ENCODE measurements at regions not wholly inside any gene's neighbourhood (a gene's known extent, or its start where the extent isn't known, plus 50 kb on each side); places are given as distances from the start of the nearest gene placed in this dataset.
"Not testable (repeated sequence)": the region's sequence is repeated elsewhere in the genome, so short reads cannot be mapped to it uniquely, and the experiment has no call there.

DNA sequence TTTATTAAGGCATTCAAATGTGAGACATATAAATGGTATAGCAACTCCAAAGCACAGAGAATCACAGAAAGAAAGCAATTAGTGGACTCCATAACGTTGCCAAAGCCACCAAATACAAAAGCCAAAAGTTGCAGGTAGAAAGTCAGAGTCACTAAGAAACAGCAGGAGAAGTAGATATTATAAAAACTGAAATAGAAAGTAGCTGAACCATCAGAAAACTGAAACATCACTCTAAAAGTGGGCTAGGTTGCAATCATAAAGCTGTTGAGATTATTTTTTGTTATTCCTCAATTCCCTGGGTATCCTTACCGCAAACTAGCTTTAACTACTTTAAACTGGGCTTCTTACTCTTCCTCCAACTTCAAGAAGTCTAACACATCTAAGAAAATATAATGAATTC, 108.1 kb upstream of the ARRDC3 start:
- TF ChIP-seq, protein P1, sequence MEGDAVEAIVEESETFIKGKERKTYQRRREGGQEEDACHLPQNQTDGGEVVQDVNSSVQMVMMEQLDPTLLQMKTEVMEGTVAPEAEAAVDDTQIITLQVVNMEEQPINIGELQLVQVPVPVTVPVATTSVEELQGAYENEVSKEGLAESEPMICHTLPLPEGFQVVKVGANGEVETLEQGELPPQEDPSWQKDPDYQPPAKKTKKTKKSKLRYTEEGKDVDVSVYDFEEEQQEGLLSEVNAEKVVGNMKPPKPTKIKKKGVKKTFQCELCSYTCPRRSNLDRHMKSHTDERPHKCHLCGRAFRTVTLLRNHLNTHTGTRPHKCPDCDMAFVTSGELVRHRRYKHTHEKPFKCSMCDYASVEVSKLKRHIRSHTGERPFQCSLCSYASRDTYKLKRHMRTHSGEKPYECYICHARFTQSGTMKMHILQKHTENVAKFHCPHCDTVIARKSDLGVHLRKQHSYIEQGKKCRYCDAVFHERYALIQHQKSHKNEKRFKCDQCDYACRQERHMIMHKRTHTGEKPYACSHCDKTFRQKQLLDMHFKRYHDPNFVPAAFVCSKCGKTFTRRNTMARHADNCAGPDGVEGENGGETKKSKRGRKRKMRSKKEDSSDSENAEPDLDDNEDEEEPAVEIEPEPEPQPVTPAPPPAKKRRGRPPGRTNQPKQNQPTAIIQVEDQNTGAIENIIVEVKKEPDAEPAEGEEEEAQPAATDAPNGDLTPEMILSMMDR (IDR thresholded peaks at IDR 0.05) = no peak
- intact Hi-C loops (cut with micrococcal nuclease) = no loop called here
- CTCF ChIA-PET = interaction anchor here (0.8 to 1.1 kb wide), 4 partner anchors 10 to 72 kb away, joined by 3 read pairs; no protein-coding TSS in a partner anchor
- H3K27me3 Mint-ChIP-seq = no peaks in the 10 kb centered on the region
- ATAC-seq (no peak), DNase-seq (no peak)
- no peak overlapping the region for H3K4me3 Mint-ChIP-seq
- no peak overlapping the region for H3K27ac Mint-ChIP-seq
- no peaks in the 10 kb centered on the region for H3K9me3 Mint-ChIP-seq
- H3K36me3 Mint-ChIP-seq (ENCODE audit: low read depth) = no peaks in the 10 kb centered on the region
- H3K4me1 Mint-ChIP-seq (ENCODE audit: low read depth) = peaks cover 27% of the 10 kb centered on the region
- POLR2A ChIA-PET = no interaction called here

GRCh38 chr5:91490316-91490715, 107.2 kb upstream of the ARRDC3 start:
- TF ChIP-seq, protein P1 (IDR thresholded peaks at IDR 0.05) = no peak
- Mint-ChIP-seq H3K27ac (no peak overlapping the region), H3K4me3 (no peak overlapping the region), H3K36me3 (ENCODE audit: low read depth) (no peaks in the 10 kb centered on the region), H3K4me1 (ENCODE audit: low read depth) (peaks cover 27% of the 10 kb centered on the region), H3K27me3 (no peaks in the 10 kb centered on the region), H3K9me3 (no peaks in the 10 kb centered on the region)
- intact Hi-C loops (cut with micrococcal nuclease) = no loop called here
- DNase-seq (no peak), ATAC-seq (no peak)
- POLR2A ChIA-PET = no interaction called here
- CTCF ChIA-PET = interaction anchor here (0.9 kb wide), 1 partner anchor 9 kb away, joined by 3 read pairs; no protein-coding TSS in a partner anchor

DNA sequence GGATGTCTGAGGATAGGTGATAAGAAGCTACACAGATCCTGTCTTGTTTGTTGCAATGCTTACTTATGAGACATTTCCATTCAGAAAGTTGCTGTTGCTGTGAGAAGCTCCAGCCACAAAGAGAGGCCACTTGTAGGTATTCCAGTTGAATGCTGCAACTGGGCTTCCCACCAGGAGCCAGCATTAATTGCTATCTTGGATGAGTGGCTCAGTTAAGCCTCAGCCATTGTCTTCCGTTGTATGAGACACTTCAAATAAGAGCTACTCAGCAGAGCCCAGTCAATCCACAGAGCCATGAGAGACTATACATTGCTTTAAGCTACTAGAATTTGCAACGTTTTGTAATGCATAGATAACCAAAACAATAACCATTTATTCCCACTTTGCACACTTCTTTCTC, 104.3 kb upstream of the ARRDC3 start:
- no peaks in the 10 kb centered on the region for H3K36me3 Mint-ChIP-seq (ENCODE audit: low read depth)
- no peak overlapping the region for H3K4me3 Mint-ChIP-seq
- no peak for ATAC-seq
- TF ChIP-seq, protein P1 (IDR thresholded peaks at IDR 0.05) = no peak
- DNase-seq = no peak
- H3K27ac Mint-ChIP-seq = no peak overlapping the region
- POLR2A ChIA-PET = no interaction called here
- H3K27me3 Mint-ChIP-seq = no peaks in the 10 kb centered on the region
- intact Hi-C loops (cut with micrococcal nuclease) = no loop called here
- H3K4me1 Mint-ChIP-seq (ENCODE audit: low read depth) = peaks cover 10% of the 10 kb centered on the region
- CTCF ChIA-PET = interaction anchor here (2.5 kb wide), 1 partner anchor 12 kb away, joined by 8 read pairs; no protein-coding TSS in a partner anchor
- no peaks in the 10 kb centered on the region for H3K9me3 Mint-ChIP-seq

GRCh38 chr5:91486638-91487037, 103.5 kb upstream of the ARRDC3 start:
- Mint-ChIP-seq H3K4me1 (ENCODE audit: low read depth) (peaks cover 5% of the 10 kb centered on the region), H3K27me3 (no peaks in the 10 kb centered on the region), H3K9me3 (no peaks in the 10 kb centered on the region), H3K36me3 (ENCODE audit: low read depth) (no peaks in the 10 kb centered on the region), H3K4me3 (no peak overlapping the region), H3K27ac (no peak overlapping the region)
- CTCF ChIA-PET = interaction anchor here (1.1 to 2.5 kb wide), 2 partner anchors 11 to 13 kb away, joined by 4 to 8 read pairs; no protein-coding TSS in a partner anchor
- TF ChIP-seq, protein P1 (IDR thresholded peaks at IDR 0.05) = no peak
- intact Hi-C loops (cut with micrococcal nuclease) = no loop called here
- no peak for DNase-seq
- POLR2A ChIA-PET = no interaction called here
- ATAC-seq = no peak

- TF ChIP-seq, protein P1 (IDR thresholded peaks at IDR 0.05) = no peak
- Mint-ChIP-seq H3K27me3 (no peaks in the 10 kb centered on the region), H3K36me3 (ENCODE audit: low read depth) (no peaks in the 10 kb centered on the region), H3K4me3 (no peak overlapping the region), H3K27ac (no peak overlapping the region), H3K4me1 (ENCODE audit: low read depth) (peaks cover 2% of the 10 kb centered on the region), H3K9me3 (no peaks in the 10 kb centered on the region)
- intact Hi-C loops (cut with micrococcal nuclease) = no loop called here
- POLR2A ChIA-PET = interaction anchor here (0.8 kb wide), 1 partner anchor 13 kb away, joined by 3 read pairs; no protein-coding TSS in a partner anchor
- DNase-seq (no peak), ATAC-seq (no peak)
- CTCF ChIA-PET = no interaction called here
Measured at GRCh38 chr5:91484662-91485061, 101.5 kb upstream of the ARRDC3 start.

DNA sequence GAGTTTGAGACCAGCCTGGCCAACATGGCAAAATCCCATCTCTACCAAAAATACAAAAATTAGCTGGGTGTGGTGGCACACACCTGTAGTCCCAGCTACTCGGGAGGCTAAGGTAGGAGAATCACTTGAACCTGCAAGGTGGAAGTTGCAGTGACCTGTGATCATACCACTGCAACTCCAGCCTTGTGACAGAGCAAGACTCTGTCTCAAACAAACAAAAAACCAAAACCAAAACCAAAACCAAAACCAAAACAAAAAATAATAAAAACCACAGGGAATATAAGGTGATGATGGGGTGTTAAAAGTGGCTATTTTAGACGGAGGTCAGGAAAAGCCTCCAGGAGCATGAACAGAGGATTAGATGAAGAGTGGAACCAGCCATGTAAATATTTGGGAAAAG, 96.3 kb upstream of the ARRDC3 start:
- DNase-seq; H3K27me3 Mint-ChIP-seq; H3K27ac Mint-ChIP-seq; ATAC-seq; H3K9me3 Mint-ChIP-seq; H3K4me3 Mint-ChIP-seq; intact Hi-C loops (cut with micrococcal nuclease); H3K36me3 Mint-ChIP-seq (ENCODE audit: low read depth); H3K4me1 Mint-ChIP-seq (ENCODE audit: low read depth); POLR2A ChIA-PET: not testable (repeated sequence)
- CTCF ChIA-PET = interaction anchor here (1.0 kb wide), 1 partner anchor 60 kb away, joined by 3 read pairs; no protein-coding TSS in a partner anchor

Measured in activated CD8-positive, alpha-beta T cell treated with anti-CD3 and anti-CD28 coated beads for 36 hours (primary cell).